NCI-H748 (cell line): ENCODE measurements at regions not wholly inside any gene's neighbourhood (a gene's known extent, or its start where the extent isn't known, plus 50 kb on each side); places are given as distances from the start of the nearest gene placed in this dataset.

ENCODE experiments used
- DNase-seq: peaks from one replicate; lab custom pipeline; 2025; ENCODE audit not compliant: unreplicated experiment; lab: John Stamatoyannopoulos, UW

DNA sequence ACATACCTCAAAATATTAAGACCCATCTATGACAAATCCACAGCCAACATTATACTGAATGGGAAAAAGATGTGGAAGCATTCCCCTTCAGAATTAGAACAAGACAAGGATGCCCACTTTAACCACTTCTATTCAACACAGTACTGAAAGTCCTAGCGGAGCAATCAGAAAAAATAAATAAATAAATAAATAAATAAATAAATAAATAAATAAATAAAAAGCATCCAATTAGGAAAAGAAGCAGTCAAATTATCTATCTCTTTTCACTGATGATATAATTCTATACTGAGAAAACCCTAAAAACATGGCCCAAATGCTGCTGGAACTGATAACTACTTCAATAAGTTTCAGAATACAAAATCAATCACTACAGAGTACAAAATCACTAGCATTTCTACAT lies 67.5 kb downstream of the PRR32 start:
- DNase-seq = no peak

DNA sequence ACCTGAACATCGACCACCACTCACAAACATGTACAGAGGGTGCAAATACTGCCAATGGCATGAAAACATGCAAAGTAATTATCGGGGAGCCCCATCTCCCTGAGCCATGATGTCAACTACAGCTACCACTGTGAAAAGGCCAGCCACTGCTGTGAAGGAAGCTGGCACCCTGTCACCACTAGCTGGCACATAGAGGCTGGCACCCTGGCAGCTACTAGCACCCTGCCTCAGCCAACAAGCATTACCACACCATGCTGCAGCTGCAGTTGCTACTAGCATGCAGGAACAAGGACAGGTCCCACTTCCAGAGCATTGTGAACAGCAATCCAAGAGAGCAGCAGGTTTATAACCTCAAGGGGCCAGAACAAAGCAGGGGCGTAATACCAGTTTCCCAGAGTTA lies 81.4 kb downstream of the PRR32 start:
- peak; percentile 0 for DNase-seq

DNA sequence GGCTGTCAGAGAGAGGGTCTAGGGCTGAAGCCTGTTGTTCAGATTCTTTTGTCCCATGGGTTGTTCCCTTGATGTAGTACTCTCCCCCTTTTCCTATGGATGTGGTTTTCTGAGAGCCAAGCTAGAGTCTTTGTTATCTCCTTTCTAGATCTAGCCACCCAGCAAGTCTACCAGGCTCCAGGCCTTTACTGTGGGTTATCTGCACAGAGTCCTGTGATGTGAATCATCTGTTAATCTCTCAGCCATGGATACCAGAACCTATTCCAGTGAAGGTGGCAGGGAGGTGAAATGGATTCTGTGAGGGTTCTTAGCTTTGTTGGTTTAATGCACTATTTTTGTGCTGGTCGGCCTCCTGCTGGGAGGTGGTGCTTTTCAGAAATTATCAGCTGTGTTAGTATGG lies 109.5 kb downstream of the PRR32 start:
- DNase-seq = no peak

DNA sequence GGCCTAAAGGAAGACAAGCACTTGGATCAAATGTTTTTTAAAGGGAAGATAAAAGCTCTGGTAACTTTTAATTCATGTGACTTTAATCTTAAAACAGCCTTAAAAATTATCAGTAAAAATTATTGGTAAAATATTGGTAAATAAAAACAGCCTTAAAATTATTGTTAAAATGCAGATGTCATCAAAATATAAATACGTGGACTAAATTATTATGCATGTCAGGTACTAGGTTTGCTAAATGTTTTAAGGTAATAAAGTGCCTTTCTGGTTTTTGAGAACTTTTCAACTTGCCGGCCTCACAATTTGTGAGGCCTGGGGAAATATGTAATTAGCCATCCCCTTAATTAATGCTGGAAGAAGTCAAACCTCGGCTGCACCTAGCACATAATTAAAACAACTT lies 147.7 kb downstream of the PRR32 start:
- no peak for DNase-seq

DNA sequence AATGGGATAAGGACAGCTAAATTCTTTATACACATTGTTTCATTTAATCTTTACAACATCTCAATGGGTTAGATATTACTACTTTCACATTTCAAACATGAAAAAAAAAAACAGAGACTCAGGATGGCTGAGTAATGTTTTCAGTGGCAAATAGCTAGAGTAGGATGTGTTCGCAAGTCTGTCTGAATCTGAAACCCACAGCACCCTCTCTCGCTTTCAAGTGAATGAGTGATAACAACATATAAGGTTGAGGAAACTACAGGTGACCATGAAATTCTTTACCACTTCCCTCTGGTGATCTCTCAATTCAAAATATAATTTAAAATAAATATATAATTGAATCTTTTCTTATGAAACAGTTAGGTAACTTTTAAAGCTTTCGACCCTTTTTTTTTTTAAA lies 162.6 kb downstream of the PRR32 start:
- DNase-seq = no peak

DNA sequence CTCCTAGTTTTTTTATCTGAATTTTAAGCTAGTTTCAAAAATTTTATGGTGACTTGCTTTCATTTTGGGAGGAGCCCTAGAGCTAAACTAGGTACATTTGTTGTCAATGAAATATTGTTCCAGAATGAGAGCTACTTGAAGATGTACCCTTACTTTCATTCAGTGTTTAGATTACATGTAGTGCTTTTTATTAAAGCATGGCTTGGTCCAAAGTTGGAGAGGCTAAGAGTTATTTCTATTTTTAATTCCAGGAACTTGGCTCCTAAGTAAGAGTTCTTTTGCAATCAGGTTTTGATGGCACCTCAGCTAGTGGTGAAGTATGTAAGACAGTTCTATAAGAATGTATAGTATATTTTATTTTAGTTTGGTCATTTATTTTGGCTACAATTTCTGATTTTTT lies 165.5 kb downstream of the PRR32 start:
- DNase-seq = no peak

DNA sequence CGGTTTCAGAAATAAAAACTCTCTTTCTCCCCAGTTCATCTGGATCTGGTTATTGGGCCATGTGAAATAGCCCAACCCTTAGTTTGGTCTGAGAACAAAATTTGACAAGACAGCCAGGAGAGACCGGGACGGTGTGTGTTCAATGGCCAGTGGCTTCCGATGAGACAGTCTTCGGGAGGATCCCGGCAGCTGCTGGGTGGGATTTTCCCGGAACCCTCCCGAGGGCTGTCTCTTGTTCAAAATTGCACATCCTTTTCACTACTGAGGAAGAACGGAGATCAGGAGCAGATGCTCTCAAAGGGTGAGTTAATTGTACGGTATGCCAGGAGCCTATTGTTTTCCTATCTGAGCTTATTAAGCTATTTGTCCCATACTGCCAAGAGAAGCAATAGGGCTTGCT lies 166.5 kb downstream of the PRR32 start:
- DNase-seq = peak; percentile 79

DNA sequence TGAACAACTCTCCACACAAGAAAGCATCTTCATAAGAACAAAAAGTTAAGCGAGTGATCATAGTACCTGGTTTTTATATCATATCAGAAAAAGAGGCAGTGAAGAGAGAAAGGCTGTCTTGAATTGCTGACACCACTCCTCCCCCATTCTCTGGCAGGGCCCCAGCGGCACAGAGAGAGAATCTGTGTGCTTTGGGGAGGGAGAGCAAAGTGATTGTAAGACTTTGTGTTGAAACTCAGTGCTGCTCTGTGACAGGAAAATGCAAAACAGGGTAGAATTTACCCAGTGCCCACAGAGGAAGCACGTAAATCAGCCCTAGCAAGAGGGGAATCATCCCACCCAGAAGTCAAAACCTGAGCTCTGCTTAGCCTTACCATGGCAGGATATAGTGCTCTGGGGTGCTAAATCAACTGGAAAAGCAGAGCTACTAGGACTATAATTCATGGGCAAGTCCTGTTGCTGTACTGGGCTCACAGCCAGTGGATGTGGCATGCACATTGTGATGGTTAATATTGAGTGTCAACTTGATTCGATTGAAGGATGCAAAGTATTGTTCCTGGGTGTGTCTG lies 174.6 kb downstream of the PRR32 start:
- no peak for DNase-seq

DNA sequence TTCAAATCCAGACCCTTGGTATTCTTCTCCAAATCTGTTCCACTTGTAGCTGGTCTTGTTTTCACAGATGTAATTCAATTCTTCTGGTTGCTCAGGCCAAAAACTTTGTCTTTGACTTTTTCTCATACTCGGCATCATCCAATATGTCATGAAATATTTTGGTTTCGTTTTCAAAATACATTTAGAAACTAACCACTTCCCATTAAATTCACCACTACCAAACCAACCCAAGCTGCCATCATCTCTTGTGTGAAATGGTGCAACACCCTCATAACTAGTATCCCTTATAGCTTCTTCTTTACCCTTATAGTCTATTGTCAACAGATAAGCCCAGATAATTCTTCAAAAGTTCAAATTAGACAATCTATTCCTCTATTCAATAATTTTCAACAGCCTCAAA lies 192.1 kb downstream of the PRR32 start:
- DNase-seq = no peak

DNA sequence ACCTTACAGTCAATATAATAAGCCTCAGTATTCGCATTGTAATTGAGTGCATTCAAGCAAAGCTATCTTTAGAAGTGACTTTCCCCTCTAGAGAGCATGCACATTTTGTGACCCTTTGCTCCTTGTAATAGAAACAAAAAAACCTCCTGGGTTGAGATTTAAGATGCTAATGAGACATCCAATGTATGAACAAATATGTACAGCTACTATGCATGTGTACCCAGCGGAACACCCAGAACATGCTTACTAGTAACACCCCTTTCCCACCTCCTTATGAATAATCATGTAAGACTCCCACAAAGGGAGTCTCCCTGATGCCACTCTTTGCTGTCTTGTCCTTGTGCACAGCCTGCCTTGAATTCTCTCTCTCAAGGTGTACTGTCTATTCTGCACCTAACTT lies 205.5 kb downstream of the PRR32 start:
- no peak for DNase-seq

DNA sequence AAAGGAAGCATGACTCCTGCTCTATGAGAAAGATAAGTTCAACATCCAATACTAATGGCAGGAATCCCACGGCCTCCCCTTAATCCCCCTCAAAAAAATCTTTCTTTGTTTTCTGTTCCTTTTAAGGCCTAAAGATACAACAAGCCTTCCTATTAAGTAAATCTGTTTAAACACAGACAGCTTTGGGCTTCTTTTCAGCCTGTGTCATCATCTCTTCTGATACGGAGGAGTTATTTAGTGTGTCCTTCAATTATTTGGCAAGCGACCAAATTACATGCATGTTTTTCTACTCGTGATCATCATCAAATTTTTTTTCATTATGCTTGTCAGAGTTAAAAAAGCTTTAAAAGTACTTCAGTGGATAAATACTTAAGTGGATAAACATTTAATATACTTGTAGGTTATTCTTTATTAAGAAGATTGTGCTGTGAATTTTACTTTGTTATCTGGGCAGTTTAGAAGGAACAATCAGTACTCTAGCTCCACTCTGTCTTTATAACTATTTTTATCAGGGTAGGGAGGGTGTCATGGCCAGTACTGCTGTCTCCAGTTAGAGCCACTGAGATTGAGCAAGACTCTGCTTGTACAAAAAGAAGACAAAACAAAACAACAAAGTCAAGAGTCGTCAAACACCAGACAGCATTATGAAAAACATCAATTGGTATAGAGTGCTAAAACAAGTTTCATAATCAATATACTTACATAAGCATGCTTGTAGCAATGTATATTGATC lies 210.7 kb downstream of the PRR32 start:
- DNase-seq = peak; percentile 53

DNA sequence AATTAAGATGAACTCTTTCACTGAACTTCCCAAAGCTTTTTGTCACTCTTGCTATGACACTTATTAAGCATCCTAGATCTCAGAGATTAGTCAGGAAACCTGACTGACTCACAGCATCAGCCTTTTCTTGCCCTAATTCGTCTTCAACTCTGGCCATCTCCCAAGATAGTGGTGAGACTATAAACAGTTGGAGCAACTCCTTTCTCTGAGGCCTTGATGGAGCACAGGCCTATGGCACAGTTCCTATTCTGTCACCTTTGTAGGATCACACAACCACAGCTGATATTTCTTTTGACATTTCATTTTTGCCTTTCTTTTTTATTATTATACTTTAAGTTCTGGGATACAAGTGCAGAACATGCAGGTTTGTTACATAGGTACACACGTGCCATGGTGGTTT lies 217.6 kb downstream of the PRR32 start:
- no peak for DNase-seq

DNA sequence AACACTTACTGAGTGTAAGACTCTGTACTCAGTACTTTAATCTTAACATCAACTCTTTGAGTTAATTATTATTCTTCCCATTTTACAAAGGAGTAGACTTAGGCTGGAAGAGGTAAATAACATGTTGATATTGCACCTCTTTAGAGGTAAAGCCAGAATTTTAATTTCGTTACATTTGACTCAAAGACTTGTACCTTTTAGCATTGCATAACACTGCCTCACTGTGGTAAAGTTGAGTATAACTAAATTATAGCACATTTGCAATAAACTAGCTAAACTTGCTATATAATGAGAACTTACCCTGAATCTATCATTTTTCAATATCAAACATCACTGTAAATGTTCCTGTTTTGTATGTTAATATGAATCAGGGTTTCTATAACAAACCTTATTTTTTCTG lies 218.5 kb downstream of the PRR32 start:
- DNase-seq = peak; percentile 31

DNA sequence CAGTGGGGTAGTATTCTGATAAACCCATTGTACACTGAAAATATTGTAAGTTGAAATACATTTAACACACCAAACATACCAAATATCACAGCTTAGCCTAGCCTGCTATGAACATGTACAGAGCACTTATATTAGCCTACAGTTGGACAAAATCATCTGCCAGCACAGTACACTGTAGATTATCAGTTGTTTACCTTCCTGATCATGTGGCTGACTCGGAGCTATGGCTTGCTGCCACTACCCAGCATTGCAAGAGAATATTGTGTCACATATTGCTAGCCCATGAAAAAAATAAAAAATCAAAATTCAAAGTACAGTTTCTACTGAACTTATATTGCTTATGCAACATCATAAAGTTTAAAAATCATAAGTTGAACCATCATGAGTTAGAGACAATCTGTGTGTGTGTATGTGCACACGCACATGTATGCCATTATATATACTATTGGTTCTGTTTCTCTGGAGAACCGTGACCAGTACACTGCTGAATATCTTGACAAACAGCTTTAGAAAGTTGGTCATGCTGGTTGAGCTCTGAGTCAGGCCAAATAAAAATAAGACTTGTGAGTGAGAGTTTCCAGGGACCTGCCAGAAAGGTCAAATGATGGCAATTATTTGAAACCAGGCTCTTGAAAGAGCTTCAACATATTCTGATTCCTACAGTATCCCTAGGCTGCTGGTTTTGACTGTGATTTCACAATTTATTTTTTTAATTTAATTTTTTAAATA lies 238.5 kb downstream of the PRR32 start:
- DNase-seq = no peak

DNA sequence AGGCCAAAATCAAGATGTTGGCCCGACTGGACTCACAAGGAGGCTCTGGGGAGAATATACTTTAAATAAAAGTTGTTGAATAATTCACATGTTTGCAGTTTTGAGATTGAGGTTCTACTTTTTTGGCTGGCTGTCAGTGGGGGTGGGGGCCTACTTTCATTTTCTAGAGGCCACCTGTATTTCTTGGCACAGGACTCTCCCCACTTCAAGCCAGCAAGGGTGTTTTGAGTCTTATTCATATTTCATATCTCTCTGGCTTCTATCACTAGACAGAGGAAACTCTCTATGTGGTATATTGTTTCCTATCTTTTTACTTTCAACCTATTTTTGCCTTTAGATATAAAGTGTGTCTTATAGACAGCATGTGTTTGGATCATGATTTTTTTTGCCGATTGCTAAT lies 266.4 kb downstream of the PRR32 start:
- no peak for DNase-seq

DNA sequence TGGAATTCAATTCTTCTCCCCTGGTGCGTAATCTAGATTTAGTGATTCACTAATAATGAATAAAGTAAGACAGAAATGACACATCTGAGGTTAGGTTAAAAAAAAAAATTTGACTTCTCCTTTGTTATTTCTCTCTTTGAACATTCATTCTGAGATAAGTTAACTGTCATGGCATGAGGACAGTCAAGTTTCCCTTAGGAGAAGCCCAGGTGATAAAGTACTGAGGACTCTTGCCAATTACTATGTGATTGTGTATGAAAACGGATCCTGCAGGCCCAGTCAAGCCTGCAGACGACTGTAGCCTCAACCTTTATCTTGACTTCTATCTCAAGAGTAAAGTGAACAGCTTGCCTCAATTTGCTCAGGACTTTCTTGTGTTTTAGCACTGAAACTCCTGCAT lies 293.2 kb downstream of the PRR32 start:
- DNase-seq = no peak

DNA sequence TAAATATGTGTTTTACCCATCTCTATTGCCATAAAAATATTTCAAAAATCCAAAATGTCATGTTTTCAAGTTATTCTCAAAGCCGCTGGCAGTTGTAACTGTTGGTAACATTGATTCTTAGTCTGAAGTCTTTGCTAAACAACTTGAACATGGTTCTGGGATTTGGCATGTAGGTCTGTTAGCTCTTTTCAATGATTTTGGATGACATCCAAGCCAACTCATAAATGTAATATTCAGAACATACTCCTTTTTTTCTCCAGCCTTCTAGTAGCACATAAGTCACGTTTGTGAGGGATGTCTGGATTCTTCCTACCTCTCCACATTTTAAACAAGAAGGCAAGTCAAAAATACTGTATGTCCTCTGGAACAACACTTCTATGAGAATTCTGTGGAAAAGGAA lies 305.3 kb downstream of the PRR32 start:
- no peak for DNase-seq

DNA sequence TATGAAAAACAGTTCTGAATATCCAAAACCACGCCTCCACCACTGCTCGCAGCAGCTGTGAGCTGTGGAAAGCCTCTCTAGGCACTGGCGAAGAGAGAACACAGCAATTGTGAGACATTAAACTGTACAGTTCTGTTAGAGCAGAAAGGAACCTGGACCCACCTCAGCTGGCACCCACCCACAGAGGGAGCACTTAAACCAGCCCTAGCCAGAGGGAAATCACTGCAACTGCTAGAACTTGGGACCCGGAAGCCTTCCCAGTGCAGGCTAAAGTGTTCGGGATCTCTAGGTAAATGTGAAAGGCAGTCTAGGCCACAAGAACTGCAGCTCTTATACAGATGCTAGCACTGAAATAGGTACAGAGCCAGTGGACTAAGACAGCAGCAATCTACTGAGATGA lies 308.8 kb downstream of the PRR32 start:
- no peak for DNase-seq

DNA sequence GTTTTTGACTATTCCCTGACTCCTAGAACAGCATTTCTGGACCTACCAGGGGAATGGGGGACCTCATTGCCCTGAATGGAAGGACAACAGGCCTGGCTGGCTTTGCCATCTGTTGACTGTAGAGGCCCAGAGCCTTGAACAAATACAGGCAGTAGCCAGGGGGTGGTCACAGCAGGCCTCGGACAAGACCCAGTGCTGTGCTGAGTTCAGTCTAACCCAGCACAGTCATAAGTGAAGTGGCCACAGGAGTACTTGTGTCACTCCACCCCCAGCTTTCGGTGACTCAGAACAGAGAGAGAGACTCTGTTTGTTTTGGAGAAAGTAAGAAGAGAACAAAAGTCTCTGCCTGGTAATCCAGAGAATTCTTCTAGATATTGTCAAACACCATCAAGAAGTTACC lies 310.0 kb downstream of the PRR32 start:
- DNase-seq = no peak

DNA sequence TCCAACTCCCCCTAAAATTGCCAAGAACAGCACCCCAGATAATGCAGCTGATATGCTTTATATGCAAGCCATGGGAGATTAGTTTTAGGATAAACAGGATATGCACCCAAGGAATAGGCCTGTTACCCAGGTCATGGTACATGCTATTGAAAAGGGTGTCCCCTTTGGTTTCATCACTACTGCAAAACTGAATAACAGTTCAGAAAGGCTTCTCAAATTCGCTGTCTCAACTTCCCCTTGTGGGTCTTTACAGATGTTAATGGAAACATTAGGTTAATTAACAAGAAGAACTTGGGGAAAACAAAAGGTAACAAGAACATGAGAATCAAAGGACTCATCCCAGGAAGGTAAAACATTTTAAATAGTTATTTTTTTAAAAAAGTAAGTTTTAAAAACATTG lies 318.7 kb downstream of the PRR32 start:
- no peak for DNase-seq

DNA sequence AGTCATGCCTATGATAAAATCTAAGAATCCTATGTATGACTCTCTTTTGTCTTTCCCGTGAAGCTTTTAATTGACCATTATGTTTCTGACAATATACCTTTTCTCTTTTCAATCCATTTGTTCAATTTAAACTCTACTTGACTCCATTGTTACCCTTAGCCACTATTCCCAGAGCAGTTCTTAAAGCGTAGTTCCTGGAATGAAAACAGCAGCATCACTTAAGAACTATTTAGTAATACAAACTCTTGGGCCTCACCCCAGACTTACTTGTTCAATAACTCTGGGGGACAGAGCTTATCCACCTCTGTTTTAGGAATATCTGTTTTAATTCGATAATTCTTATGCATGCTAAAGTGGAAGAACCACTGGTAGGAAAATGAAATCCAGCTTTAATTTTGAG lies 358.4 kb downstream of the PRR32 start:
- no peak for DNase-seq

DNA sequence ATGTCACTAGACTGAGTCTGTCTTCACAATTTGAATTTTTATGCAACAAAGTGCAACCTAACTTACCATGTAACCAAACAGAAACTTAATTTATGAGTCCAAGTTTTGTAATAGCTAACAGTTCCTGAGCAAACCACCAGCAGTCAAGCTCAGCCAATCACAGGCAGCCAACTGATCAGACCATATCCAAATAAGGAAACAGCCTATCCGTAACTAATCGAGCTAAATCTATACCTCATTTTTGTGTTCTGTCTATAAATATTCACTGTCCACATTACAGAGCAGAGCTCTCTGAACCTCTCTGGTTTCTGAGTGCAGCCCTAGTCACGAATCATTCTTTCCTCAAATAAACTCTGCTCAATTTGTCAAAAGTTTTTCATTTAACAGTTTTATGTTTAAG lies 367.6 kb downstream of the PRR32 start:
- no peak for DNase-seq

DNA sequence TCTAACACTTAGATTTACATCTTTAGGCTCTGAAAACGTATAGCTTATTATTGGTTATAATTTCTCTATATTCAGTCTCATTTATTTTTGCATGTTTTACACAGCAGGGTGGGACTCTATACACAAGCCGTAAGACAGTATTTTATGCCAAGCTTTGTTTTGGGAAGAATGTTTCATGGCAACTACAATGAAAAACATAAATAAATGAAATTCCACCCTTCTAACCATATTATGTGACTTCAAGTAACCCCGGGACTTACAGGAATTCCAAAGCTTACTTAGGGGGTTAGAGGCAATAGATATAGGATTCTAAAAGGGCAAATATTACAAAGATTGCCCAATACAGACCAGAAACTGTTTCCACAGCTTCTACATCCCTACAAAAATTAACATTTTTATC lies 370.9 kb downstream of the PRR32 start:
- DNase-seq = no peak
